ENCODE measurements at regions not wholly inside any gene's neighbourhood (a gene's known extent, or its start where the extent isn't known, plus 50 kb on each side); places are given as distances from the start of the nearest gene placed in this dataset.
"Not testable (repeated sequence)": the region's sequence is repeated elsewhere in the genome, so short reads cannot be mapped to it uniquely, and the experiment has no call there.

- not testable (repeated sequence) for H3K4me1 Mint-ChIP-seq; ATAC-seq (replicated peaks); H3K36me3 Mint-ChIP-seq (ENCODE audit: low read depth); H3K9me3 Mint-ChIP-seq; H3K27ac Mint-ChIP-seq; H3K4me3 Mint-ChIP-seq
- H3K27me3 Mint-ChIP-seq = peaks cover 16% of the 10 kb centered on the region
Measured at GRCh38 chr14:51366460-51366859, 126.4 kb downstream of the TMX1 start.

DNA sequence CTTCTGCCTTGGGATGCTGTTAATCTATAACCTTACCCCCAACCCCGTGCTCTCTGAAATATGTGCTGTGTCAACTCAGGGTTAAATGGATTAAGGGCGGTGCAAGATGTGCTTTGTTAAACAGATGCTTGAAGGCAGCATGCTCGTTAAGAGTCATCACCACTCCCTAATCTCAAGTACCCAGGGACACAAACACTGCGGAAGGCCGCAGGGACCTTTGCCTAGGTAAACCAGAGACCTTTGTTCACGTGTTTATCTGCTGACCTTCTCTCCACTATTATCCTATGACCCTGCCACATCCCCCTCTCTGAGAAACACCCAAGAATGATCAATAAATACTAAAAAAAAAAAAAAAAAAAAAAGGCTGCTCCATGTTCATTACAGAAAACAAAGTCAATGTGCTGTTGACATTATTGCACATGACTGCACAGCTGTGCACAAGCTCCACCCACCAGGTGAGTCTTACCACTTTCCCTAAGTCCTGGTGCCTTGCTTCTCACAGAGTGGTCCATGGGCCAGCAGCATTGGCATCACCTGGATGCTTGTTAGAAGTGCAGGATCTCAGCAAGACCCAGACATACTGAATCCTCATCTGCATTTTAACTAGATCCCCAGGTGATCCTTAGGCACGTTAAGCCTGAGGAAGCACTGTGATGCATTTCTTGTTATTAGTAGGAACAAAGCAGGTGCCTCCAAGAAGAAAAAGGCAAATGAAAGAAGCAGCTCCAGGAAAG, 127.0 kb downstream of the TMX1 start:
- H3K9me3 Mint-ChIP-seq; ATAC-seq (replicated peaks); H3K4me1 Mint-ChIP-seq; H3K4me3 Mint-ChIP-seq; H3K27ac Mint-ChIP-seq; H3K36me3 Mint-ChIP-seq (ENCODE audit: low read depth): not testable (repeated sequence)
- peaks cover 16% of the 10 kb centered on the region for H3K27me3 Mint-ChIP-seq

GRCh38 chr14:51367600-51367931, 127.5 kb downstream of the TMX1 start:
- ATAC-seq (replicated peaks) = no peak
- no peaks in the 10 kb centered on the region for H3K9me3 Mint-ChIP-seq
- no peaks in the 10 kb centered on the region for H3K36me3 Mint-ChIP-seq (ENCODE audit: low read depth)
- no peak overlapping the region for H3K4me3 Mint-ChIP-seq
- H3K27ac Mint-ChIP-seq = no peak overlapping the region
- no peaks in the 10 kb centered on the region for H3K4me1 Mint-ChIP-seq
- peaks cover 19% of the 10 kb centered on the region for H3K27me3 Mint-ChIP-seq

DNA sequence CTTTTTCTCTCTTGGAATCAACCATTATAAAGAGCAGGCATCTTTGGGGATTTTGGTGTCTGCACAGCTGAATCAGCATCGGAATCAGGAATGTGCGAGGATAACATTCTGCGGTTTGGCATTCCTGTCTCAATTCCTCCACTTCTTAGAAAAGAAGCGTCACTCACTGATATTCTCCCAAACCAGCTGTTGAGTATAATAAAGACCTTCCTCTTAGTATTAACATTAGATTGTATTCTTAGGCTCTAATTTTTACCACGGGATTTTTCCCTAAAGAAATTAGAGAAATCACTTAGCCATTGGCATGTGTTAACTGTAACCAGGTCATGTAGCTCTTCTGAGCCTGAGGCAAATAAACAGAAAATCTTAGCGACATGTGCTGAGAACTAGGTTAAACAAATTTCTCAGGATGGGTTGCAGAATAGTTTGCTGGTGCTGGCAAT, 128.7 kb downstream of the TMX1 start:
- ATAC-seq (replicated peaks) = no peak
- Mint-ChIP-seq H3K27ac (no peak overlapping the region), H3K4me3 (no peak overlapping the region), H3K4me1 (no peaks in the 10 kb centered on the region), H3K36me3 (ENCODE audit: low read depth) (no peaks in the 10 kb centered on the region), H3K27me3 (peaks cover 20% of the 10 kb centered on the region), H3K9me3 (no peaks in the 10 kb centered on the region)

DNA sequence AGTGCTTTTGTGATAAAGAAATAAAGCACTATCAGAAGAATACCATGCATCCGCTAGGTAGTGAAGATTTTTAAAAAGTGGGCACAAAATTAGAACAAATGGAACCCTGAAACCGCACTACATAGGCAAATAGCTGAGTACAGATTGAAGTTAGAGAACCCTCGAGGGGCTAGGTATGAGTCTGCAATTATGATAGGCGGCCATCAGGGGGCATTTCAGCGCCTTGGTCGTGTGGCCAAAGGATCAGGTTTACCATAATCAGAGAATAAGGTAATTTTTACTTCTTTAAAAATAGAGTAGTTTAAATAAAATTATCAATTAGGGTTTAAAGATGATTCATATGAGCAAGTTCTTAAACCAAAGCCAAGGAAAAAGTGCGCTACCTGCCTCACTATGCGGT, 129.8 kb downstream of the TMX1 start:
- H3K4me3 Mint-ChIP-seq = no peak overlapping the region
- no peaks in the 10 kb centered on the region for H3K36me3 Mint-ChIP-seq (ENCODE audit: low read depth)
- peaks cover 20% of the 10 kb centered on the region for H3K27me3 Mint-ChIP-seq
- no peaks in the 10 kb centered on the region for H3K9me3 Mint-ChIP-seq
- H3K4me1 Mint-ChIP-seq = no peaks in the 10 kb centered on the region
- no peak overlapping the region for H3K27ac Mint-ChIP-seq
- ATAC-seq (replicated peaks) = no peak

- Mint-ChIP-seq H3K27ac (no peak overlapping the region), H3K36me3 (ENCODE audit: low read depth) (no peaks in the 10 kb centered on the region), H3K27me3 (peaks cover 20% of the 10 kb centered on the region), H3K9me3 (no peaks in the 10 kb centered on the region), H3K4me1 (no peaks in the 10 kb centered on the region), H3K4me3 (no peak overlapping the region)
- ATAC-seq (replicated peaks) = no peak
Measured at GRCh38 chr14:51370758-51371386, 130.8 kb downstream of the TMX1 start.

- not testable (repeated sequence) for ATAC-seq (replicated peaks)
Measured at GRCh38 chr14:51377186-51377585, 137.1 kb downstream of the TMX1 start.

GRCh38 chr14:51382506-51382905, 142.5 kb downstream of the TMX1 start:
- Mint-ChIP-seq H3K36me3 (ENCODE audit: low read depth) (no peaks in the 10 kb centered on the region), H3K27me3 (peaks cover 9% of the 10 kb centered on the region), H3K4me3 (no peak overlapping the region), H3K27ac (no peak overlapping the region), H3K4me1 (no peaks in the 10 kb centered on the region), H3K9me3 (no peaks in the 10 kb centered on the region)
- no peak for ATAC-seq (replicated peaks)

More at GRCh38 chr14:51377186-51377585, 137.1 kb downstream of the TMX1 start:
- not testable (repeated sequence) for H3K9me3 Mint-ChIP-seq; H3K4me3 Mint-ChIP-seq; H3K36me3 Mint-ChIP-seq (ENCODE audit: low read depth); H3K27ac Mint-ChIP-seq; H3K27me3 Mint-ChIP-seq; H3K4me1 Mint-ChIP-seq

GRCh38 chr14:51386411-51386810, 146.4 kb downstream of the TMX1 start:
- H3K27me3 Mint-ChIP-seq = peaks cover 21% of the 10 kb centered on the region
- ATAC-seq (replicated peaks) = no peak
- no peaks in the 10 kb centered on the region for H3K9me3 Mint-ChIP-seq
- no peaks in the 10 kb centered on the region for H3K36me3 Mint-ChIP-seq (ENCODE audit: low read depth)
- no peak overlapping the region for H3K4me3 Mint-ChIP-seq
- H3K4me1 Mint-ChIP-seq = no peaks in the 10 kb centered on the region
- no peak overlapping the region for H3K27ac Mint-ChIP-seq

GRCh38 chr14:51386983-51387735, 147.1 kb downstream of the TMX1 start:
- no peak overlapping the region for H3K4me3 Mint-ChIP-seq
- no peaks in the 10 kb centered on the region for H3K9me3 Mint-ChIP-seq
- peaks cover 16% of the 10 kb centered on the region for H3K27me3 Mint-ChIP-seq
- no peak for ATAC-seq (replicated peaks)
- H3K36me3 Mint-ChIP-seq (ENCODE audit: low read depth) = no peaks in the 10 kb centered on the region
- no peaks in the 10 kb centered on the region for H3K4me1 Mint-ChIP-seq
- no peak overlapping the region for H3K27ac Mint-ChIP-seq

- Mint-ChIP-seq H3K4me3 (no peak overlapping the region), H3K36me3 (ENCODE audit: low read depth) (no peaks in the 10 kb centered on the region), H3K27me3 (peaks cover 20% of the 10 kb centered on the region), H3K4me1 (no peaks in the 10 kb centered on the region), H3K27ac (no peak overlapping the region), H3K9me3 (no peaks in the 10 kb centered on the region)
- ATAC-seq (replicated peaks) = no peak
Measured at GRCh38 chr14:51392416-51392815, 152.4 kb downstream of the TMX1 start.

GRCh38 chr14:51394384-51394783, 154.3 kb downstream of the TMX1 start:
- H3K36me3 Mint-ChIP-seq (ENCODE audit: low read depth) = no peaks in the 10 kb centered on the region
- no peaks in the 10 kb centered on the region for H3K4me1 Mint-ChIP-seq
- ATAC-seq (replicated peaks) = no peak
- no peaks in the 10 kb centered on the region for H3K9me3 Mint-ChIP-seq
- H3K27me3 Mint-ChIP-seq = peaks cover 17% of the 10 kb centered on the region
- H3K27ac Mint-ChIP-seq = no peak overlapping the region
- H3K4me3 Mint-ChIP-seq = no peak overlapping the region

- Mint-ChIP-seq H3K36me3 (ENCODE audit: low read depth) (no peaks in the 10 kb centered on the region), H3K27ac (no peak overlapping the region), H3K27me3 (peaks cover 17% of the 10 kb centered on the region), H3K9me3 (no peaks in the 10 kb centered on the region), H3K4me1 (no peaks in the 10 kb centered on the region), H3K4me3 (no peak overlapping the region)
- ATAC-seq (replicated peaks) = no peak
Measured at GRCh38 chr14:51394804-51395203, 154.8 kb downstream of the TMX1 start.

DNA sequence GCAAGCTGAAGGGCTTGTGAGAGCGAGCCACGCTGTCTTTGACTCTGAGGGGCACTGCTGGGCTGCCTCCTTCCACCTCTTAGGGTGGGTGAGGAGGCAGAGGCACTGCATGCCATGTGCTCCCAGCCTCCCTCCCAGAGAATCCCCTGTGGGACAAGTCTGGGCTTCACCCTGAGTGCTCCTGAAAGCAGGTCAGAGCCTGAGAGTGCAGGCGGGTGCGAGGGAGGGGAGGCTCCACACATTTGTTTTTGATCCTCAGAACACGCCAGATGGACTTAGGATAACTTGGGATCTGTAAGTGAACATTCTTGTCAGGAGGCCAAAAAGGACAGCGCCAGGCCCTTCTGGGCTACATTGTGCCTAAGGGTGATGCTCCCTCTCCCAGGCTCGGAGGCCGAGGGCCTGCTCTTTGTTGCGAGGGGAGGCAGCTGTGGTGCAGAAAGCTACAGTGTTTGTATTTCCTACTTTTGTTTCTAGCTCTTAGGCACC, 155.4 kb downstream of the TMX1 start:
- H3K4me3 Mint-ChIP-seq = no peak overlapping the region

More for the DNA sequence above, 155.4 kb downstream of the TMX1 start:
- no peaks in the 10 kb centered on the region for H3K4me1 Mint-ChIP-seq
- peaks cover 17% of the 10 kb centered on the region for H3K27me3 Mint-ChIP-seq
- ATAC-seq (replicated peaks) = no peak
- H3K27ac Mint-ChIP-seq = no peak overlapping the region
- no peaks in the 10 kb centered on the region for H3K36me3 Mint-ChIP-seq (ENCODE audit: low read depth)
- H3K9me3 Mint-ChIP-seq = no peaks in the 10 kb centered on the region
